Upper lobe of left lung (tissue), 4 donors: ENCODE measurements at regions not wholly inside any gene's neighbourhood (a gene's known extent, or its start where the extent isn't known, plus 50 kb on each side); places are given as distances from the start of the nearest gene placed in this dataset.

Source experiments
- CTCF ChIP-seq, 6 experiments: fragments of 450-650 bp in 4 of 6; fragments of 200-600 bp in 2 of 6; sonication (generic) in 2 of 6; IDR thresholded peaks; one replicate each; pipeline ENCODE4 v1.5.1; 2016 to 2019; ENCODE audit warnings: antibody characterized with exemption in 6 of 6
- POLR2AphosphoS5 ChIP-seq, 2 donors: sonication (generic); formaldehyde crosslinking; IDR thresholded peaks; one replicate each; pipeline ENCODE4 v1.5.1; 2017; ENCODE audit warnings: antibody characterized with exemption in 2 of 2

DNA sequence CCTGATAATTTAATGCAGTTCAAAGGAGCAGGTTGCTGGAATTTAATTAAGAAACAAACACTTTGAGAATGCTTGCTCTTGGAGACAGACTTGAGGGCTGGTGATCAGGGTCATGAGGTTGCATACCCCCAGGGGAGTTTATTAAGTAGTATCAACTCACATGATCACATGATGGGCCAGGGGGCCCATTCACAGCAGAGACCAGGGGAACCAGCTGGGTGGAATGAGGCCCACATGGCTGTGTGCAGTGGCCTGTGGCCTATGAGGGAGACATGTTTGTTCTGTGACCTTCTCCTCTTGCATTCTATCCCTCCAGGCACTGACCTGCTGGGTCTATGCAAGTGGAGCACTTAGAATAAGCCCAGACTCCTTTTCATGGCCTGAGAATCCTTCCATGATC lies 266.6 kb upstream of the PWP1 start:
- TF ChIP-seq CTCF (IDR thresholded peaks at IDR 0.05): no peak
- no peak for TF ChIP-seq POLR2AphosphoS5 (IDR thresholded peaks at IDR 0.05)
